ENCODE measurements at regions not wholly inside any gene's neighbourhood (a gene's known extent, or its start where the extent isn't known, plus 50 kb on each side); places are given as distances from the start of the nearest gene placed in this dataset.

DNA sequence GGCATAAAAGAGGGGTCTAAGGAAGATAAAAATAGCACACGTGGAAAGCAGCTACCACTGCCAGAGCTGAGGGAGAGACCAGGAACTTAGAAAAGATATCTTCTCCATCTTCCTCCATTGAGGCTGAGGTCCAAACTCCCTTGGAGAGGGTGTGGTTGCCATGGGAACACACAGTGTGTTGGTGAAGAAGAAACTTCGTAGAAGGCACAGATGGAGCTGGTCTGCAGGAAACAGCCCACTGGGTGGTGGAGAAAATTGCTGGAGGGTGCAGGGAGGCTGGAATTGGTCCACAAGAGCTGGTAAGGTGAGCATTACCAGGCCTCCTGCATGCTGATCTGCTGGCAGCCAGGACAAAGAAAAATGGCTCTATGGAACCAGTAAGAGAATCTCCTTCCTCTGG lies 191.0 kb downstream of the HRH4 start:
- no peaks in the 10 kb centered on the region for H3K27me3 ChIP-seq (ENCODE audit: control insufficient read depth in 2 of 2, insufficient read depth in 2 of 2, low read length in 2 of 2)
- H3K9me3 Mint-ChIP-seq, result peaks cover 0 to 10% (median 3%) of the 10 kb centered on the region in 7 donors
- no peak overlapping the region for H3K4me2 ChIP-seq (replicated peaks; ENCODE audit: extremely low read depth, low read length, poor library complexity, severe bottlenecking)
- no peak overlapping the region for H3K27ac ChIP-seq (ENCODE audit: low read depth in 1 of 2, low read length in 2 of 2)
- H2AFZ ChIP-seq (ENCODE audit: insufficient read depth, low read depth, low read length, poor library complexity, severe bottlenecking), result no peak overlapping the region
- H3K27me3 Mint-ChIP-seq (ENCODE audit: low read depth in 3 of 3), result peaks cover 0 to 2% (median 0%) of the 10 kb centered on the region in 3 donors
- no peaks in the 10 kb centered on the region for H3K36me3 Mint-ChIP-seq
- no peak for DNase-seq
- no peak overlapping the region for H3K4me3 Mint-ChIP-seq
- no peak overlapping the region for H3K4me3 ChIP-seq (replicated peaks in 1 of 3; ENCODE audit: low read depth in 2 of 3, low read length in 3 of 3)
- H3K79me2 ChIP-seq (ENCODE audit: insufficient read depth, low read length), result no peaks in the 10 kb centered on the region
- no peaks in the 10 kb centered on the region for H3K9me3 ChIP-seq (replicated peaks in 1 of 2; ENCODE audit: control insufficient read depth in 1 of 2, insufficient read depth in 1 of 2, low read length in 2 of 2)
- H3K9ac ChIP-seq (ENCODE audit: insufficient read depth, low read length, poor library complexity, severe bottlenecking), result no peak overlapping the region
- no peaks in the 10 kb centered on the region for H4K20me1 ChIP-seq (ENCODE audit: insufficient read depth, low read length)
- 100% methylated on average over 1 of the region's 2 CpGs for WGBS (ENCODE audit: insufficient coverage)
- no peaks in the 10 kb centered on the region for H3K4me1 ChIP-seq (ENCODE audit: control insufficient read depth in 1 of 2, insufficient read depth in 2 of 2, low read length in 2 of 2)
- no peaks in the 10 kb centered on the region for H3K4me1 Mint-ChIP-seq
- no peak overlapping the region for H3K27ac Mint-ChIP-seq
- intact Hi-C loops (cut with micrococcal nuclease), result no loop called here
- no peaks in the 10 kb centered on the region for H3K36me3 ChIP-seq (replicated peaks in 1 of 2; ENCODE audit: control insufficient read depth in 1 of 2, insufficient read depth in 2 of 2, low read length in 2 of 2)
- TF ChIP-seq, protein P1, sequence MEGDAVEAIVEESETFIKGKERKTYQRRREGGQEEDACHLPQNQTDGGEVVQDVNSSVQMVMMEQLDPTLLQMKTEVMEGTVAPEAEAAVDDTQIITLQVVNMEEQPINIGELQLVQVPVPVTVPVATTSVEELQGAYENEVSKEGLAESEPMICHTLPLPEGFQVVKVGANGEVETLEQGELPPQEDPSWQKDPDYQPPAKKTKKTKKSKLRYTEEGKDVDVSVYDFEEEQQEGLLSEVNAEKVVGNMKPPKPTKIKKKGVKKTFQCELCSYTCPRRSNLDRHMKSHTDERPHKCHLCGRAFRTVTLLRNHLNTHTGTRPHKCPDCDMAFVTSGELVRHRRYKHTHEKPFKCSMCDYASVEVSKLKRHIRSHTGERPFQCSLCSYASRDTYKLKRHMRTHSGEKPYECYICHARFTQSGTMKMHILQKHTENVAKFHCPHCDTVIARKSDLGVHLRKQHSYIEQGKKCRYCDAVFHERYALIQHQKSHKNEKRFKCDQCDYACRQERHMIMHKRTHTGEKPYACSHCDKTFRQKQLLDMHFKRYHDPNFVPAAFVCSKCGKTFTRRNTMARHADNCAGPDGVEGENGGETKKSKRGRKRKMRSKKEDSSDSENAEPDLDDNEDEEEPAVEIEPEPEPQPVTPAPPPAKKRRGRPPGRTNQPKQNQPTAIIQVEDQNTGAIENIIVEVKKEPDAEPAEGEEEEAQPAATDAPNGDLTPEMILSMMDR (IDR thresholded peaks at IDR 0.05), result no peak

DNA sequence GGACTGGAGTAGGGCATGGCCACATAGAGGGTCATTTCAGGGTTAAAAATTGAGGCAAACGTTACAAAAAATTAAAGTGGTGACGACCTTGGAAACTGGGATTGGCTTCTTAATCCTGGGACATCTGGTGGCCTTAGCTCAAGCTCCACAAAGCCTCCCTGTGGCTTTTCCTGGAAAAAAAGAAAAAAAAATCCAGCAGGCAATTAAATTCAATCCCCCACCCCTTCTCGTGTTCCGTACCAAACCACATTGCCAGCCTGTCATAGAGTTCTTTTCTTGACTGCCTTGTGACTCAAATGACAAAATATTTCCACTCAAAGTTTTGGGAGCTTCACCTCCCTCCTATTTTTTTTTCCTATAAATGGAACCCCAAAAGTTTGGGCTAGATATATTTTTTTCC lies 195.6 kb downstream of the HRH4 start:
- TF ChIP-seq, protein P1 (IDR thresholded peaks at IDR 0.05), result no peak
- Histone ChIP-seq H3K27me3 (ENCODE audit: control insufficient read depth in 2 of 2, insufficient read depth in 2 of 2, low read length in 2 of 2) (no peaks in the 10 kb centered on the region), H3K4me2 (replicated peaks; ENCODE audit: extremely low read depth, low read length, poor library complexity, severe bottlenecking) (no peak overlapping the region), H3K4me1 (ENCODE audit: control insufficient read depth in 1 of 2, insufficient read depth in 2 of 2, low read length in 2 of 2) (peaks cover 0 to 9% of the 10 kb centered on the region in 2 donors), H4K20me1 (ENCODE audit: insufficient read depth, low read length) (no peaks in the 10 kb centered on the region), H3K27ac (ENCODE audit: low read depth in 1 of 2, low read length in 2 of 2) (no peak overlapping the region), H3K79me2 (ENCODE audit: insufficient read depth, low read length) (no peaks in the 10 kb centered on the region), H3K4me3 (replicated peaks in 1 of 3; ENCODE audit: low read depth in 2 of 3, low read length in 3 of 3) (no peak overlapping the region), H3K9ac (ENCODE audit: insufficient read depth, low read length, poor library complexity, severe bottlenecking) (no peak overlapping the region), H3K9me3 (replicated peaks in 1 of 2; ENCODE audit: control insufficient read depth in 1 of 2, insufficient read depth in 1 of 2, low read length in 2 of 2) (no peaks in the 10 kb centered on the region), H3K36me3 (replicated peaks in 1 of 2; ENCODE audit: control insufficient read depth in 1 of 2, insufficient read depth in 2 of 2, low read length in 2 of 2) (no peaks in the 10 kb centered on the region), H2AFZ (ENCODE audit: insufficient read depth, low read depth, low read length, poor library complexity, severe bottlenecking) (no peak overlapping the region)
- intact Hi-C loops (cut with micrococcal nuclease), result no loop called here
- Mint-ChIP-seq H3K36me3 (no peaks in the 10 kb centered on the region), H3K27ac (no peak overlapping the region), H3K4me1 (peaks cover 15% of the 10 kb centered on the region), H3K27me3 (ENCODE audit: low read depth in 3 of 3) (peaks cover 0 to 7% (median 0%) of the 10 kb centered on the region in 3 donors), H3K9me3 (peaks cover 0 to 3% (median 2%) of the 10 kb centered on the region in 7 donors), H3K4me3 (no peak overlapping the region)
- 80% methylated on average over 3 of the region's 4 CpGs for WGBS (ENCODE audit: insufficient coverage)
- no peak for DNase-seq

Measured in CD14-positive monocyte (primary cell).